ENCODE measurements at regions not wholly inside any gene's neighbourhood (a gene's known extent, or its start where the extent isn't known, plus 50 kb on each side); places are given as distances from the start of the nearest gene placed in this dataset.

DNA sequence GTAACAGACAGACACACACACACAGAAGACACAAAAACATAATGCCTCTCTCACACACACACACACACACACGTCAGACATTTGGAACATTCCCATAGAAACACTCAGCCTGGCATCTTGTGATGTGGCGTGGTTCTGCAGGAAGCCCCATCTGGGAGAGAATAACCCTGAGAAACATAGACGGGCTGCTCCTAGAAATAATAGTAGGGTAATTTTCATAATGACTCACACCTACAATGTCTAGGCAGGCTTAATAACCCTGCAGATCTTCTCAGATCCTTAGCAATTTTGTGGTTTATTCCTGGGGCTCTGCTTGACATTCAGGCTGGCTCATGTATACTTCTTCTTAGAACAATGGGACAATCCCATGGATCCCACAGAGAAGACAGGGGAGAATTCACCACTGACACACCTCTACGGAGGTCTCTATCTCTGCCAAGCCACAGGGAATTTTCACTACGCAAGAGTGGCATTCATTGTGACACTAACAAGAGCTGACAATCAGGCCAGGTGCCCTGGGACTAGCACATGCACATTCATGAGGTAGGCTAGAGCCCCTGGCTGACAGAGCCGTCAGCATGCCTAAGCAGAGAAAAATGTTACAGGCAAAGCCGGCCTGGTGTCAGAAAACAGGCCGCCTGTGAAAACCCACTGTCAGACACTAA is 631.5 kb upstream of the TSPY4 start:
- TF ChIP-seq CTCF (IDR thresholded peaks at IDR 0.05; ENCODE audit: borderline replicate concordance, control extremely low read depth, extremely low read depth, insufficient read depth, missing control alignments): no peak
- in situ Hi-C loops (cut with MboI; ENCODE audit: low sequenced_read_pairs, unreplicated experiment): no loop called here
- no peak for DNase-seq (ENCODE audit: low spot score)

- no peak for DNase-seq (ENCODE audit: low spot score)
- TF ChIP-seq CTCF (IDR thresholded peaks at IDR 0.05; ENCODE audit: borderline replicate concordance, control extremely low read depth, extremely low read depth, insufficient read depth, missing control alignments): no peak
- in situ Hi-C loops (cut with MboI; ENCODE audit: low sequenced_read_pairs, unreplicated experiment): no loop called here
Measured at GRCh38 chrY:8712296-8712695, 625.0 kb upstream of the TSPY4 start.

GRCh38 chrY:8715226-8715625 is 622.0 kb upstream of the TSPY4 start:
- in situ Hi-C loops (cut with MboI; ENCODE audit: low sequenced_read_pairs, unreplicated experiment): no loop called here
- no peak for TF ChIP-seq CTCF (IDR thresholded peaks at IDR 0.05; ENCODE audit: borderline replicate concordance, control extremely low read depth, extremely low read depth, insufficient read depth, missing control alignments)
- DNase-seq (ENCODE audit: low spot score): no peak

GRCh38 chrY:8726616-8727015 is 610.6 kb upstream of the TSPY4 start:
- TF ChIP-seq CTCF (IDR thresholded peaks at IDR 0.05; ENCODE audit: borderline replicate concordance, control extremely low read depth, extremely low read depth, insufficient read depth, missing control alignments): no peak
- DNase-seq (ENCODE audit: low spot score): no peak
- in situ Hi-C loops (cut with MboI; ENCODE audit: low sequenced_read_pairs, unreplicated experiment): no loop called here

- no peak for DNase-seq (ENCODE audit: low spot score)
- TF ChIP-seq CTCF (IDR thresholded peaks at IDR 0.05; ENCODE audit: borderline replicate concordance, control extremely low read depth, extremely low read depth, insufficient read depth, missing control alignments): no peak
- in situ Hi-C loops (cut with MboI; ENCODE audit: low sequenced_read_pairs, unreplicated experiment): no loop called here
Measured at GRCh38 chrY:8729971-8730370, 607.3 kb upstream of the TSPY4 start.

GRCh38 chrY:8741343-8742069 is 595.8 kb upstream of the TSPY4 start:
- DNase-seq (ENCODE audit: low spot score): no peak
- in situ Hi-C loops (cut with MboI; ENCODE audit: low sequenced_read_pairs, unreplicated experiment): no loop called here
- no peak for TF ChIP-seq CTCF (IDR thresholded peaks at IDR 0.05; ENCODE audit: borderline replicate concordance, control extremely low read depth, extremely low read depth, insufficient read depth, missing control alignments)
